ENCODE measurements at regions not wholly inside any gene's neighbourhood (a gene's known extent, or its start where the extent isn't known, plus 50 kb on each side); places are given as distances from the start of the nearest gene placed in this dataset.

GRCh38 chr15:36525430-36525829 is 54.0 kb upstream of the CDIN1 start:
- TF ChIP-seq CTCF (IDR thresholded peaks at IDR 0.05; ENCODE audit: insufficient read depth, low read depth, low read length) (no peak), EZH2 (IDR thresholded peaks at IDR 0.05; ENCODE audit: insufficient read depth, low read length) (no peak)

Measured in astrocyte (in vitro differentiated cells and primary cell).